Right renal cortex interstitium (tissue), 3 donors: ENCODE measurements at regions not wholly inside any gene's neighbourhood (a gene's known extent, or its start where the extent isn't known, plus 50 kb on each side); places are given as distances from the start of the nearest gene placed in this dataset.
"Not testable (repeated sequence)": the region's sequence is repeated elsewhere in the genome, so short reads cannot be mapped to it uniquely, and the experiment has no call there.

Experiments
- DNase-seq, 3 donors: peaks; one replicate each; pipeline ENCODE4 v3.0.0-alpha.2; 2013; ENCODE audit warnings: low read depth in 3 of 3, low spot score in 2 of 3

DNA sequence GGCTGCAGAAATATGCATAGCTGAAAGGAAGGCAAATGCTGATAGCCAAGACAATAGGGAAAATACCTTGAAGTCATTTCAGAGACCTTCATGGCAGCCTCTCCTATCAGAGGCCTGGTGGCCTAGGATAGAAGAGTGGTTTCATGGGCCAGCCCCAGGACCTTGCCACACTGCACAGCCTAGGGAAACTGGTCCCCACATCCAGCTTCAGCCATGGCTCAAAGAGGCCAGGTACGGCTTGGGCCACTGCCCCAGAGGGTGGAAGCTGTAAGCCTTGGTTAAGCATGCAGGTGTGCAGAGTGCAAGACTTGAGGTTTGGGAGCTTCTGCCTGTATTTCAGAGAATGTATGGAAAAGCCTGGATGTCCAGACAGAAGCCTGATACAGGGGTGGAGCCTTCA, 101.0 kb upstream of the KITLG start:
- DNase-seq, result no peak

DNA sequence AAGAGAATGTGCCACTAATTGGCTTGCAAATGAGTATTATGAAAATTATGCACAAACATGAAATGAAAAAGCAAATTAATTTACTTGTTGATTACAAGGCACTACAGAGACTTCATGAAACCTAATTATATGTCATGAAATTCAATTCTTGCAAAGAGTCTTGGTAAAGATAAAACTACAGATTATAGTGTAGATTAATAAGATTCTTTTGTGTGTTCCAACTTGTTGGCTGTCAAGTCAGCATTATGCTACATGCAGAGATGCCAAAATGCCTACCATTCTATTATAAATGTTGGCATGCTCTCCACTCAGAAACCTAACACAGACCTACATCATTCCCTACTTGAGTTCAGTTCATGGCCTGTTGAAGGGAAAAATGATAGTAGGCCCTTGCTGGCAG, 97.2 kb upstream of the KITLG start:
- no peak for DNase-seq

DNA sequence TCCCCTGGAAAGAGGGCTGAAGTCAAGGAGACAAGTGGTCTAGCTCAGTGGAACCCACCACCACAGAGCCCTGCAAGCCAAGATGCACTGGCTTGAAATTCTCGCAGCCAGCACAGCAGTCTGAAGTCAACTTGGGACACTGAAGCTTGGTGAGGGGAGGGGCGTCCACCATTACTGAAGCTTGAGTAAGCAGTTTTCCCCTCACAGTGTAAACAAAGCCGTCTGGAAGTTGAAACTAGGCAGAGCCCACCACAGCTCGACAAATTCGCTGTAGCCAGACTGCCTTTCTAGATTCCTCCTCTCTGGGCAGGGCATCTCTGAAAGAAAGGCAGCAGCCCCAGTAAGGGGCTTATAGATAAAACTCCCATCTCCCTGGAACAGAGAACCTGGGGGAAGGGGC, 87.3 kb upstream of the KITLG start:
- not testable (repeated sequence) for DNase-seq

DNA sequence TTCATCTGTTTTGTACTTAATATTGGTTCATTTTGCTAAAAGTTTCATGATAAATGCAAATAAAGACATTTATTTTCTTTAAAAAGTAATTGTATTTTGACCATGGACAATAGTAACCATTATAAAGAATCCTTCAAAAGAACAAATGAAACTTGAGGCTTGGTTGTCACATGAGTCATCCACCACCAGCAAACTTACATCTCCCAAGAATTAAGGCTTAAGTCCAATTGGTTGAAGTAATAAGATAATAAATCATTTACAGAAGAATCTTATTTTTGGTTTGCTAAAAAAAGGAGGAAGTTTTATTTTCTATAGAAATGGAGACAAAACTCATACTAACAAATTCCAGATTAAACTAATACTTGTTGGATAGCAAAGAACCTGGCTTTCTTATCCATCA, 84.8 kb upstream of the KITLG start:
- no peak for DNase-seq

DNA sequence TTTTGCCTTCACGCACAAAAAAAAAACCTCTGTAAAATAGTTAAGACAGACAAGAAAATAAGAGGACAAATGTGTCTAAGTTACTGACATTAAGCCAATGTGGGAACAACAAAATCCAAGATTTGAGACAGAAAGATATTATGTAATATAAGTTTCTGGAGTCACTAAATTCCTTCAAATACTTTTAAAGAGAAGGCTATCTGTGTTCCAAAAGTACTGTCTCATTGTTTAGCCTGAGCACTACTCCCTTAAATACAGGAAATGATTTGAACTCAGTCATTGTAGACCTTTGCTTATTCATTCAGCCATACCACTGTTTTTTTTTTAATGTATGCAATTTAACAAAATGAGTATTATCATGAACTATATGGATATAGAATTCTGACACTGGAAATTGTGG, 82.7 kb upstream of the KITLG start:
- DNase-seq, result no peak

DNA sequence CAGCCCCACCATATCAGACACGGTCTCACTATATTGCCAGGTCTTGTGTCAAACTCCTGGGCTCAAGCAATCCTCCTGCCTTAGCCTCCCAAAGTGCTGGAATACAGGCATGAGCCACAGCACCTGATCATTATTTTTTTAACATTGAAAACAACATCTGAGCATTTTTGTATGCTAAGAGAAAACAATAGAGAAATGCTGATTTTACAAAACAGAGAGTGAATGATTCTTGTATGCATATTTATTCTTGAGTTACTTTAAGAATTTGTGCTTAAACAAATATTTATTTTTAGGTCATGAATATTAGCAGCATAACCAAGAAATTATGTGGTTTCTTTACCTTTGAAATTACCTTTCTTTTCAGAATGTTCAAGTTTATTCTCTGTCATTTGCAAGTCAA, 81.8 kb upstream of the KITLG start:
- no peak for DNase-seq

DNA sequence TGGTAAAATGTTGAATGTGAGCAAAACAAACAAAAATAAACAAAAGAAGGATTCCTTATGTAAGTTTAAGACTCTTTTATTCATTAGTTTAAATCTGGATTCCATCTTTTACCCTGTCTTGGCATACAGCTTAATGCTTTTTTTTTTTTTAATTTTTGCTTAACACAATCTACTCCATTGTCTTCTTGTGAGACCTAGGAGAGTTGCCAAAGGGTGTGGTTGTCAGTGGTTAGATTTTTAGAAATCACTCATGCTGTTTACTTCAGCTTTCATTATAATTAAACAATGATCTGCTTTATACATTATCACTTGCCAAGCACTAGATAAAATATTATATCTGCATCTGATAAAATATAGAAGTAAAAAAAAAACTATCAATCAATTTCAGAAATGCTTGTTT, 77.7 kb upstream of the KITLG start:
- DNase-seq, result no peak

DNA sequence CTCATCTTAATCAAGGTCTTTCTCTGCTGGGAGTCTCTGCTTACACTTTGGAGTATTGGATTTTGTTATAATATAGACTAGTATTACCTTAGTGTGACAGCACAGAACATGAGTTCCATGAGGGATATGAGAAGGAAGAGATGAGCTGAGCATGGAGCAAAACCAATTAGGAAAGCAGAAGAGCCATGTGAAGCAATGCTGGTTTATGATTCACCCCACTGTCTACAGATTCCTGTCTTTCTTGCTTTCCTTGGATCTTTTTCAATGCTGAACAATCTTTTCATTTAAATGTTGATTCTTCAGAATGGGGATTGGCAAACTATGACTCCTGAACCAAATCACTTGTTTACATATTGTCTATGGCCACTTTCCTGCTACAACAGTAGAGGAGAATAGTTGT, 70.4 kb upstream of the KITLG start:
- DNase-seq, result no peak

DNA sequence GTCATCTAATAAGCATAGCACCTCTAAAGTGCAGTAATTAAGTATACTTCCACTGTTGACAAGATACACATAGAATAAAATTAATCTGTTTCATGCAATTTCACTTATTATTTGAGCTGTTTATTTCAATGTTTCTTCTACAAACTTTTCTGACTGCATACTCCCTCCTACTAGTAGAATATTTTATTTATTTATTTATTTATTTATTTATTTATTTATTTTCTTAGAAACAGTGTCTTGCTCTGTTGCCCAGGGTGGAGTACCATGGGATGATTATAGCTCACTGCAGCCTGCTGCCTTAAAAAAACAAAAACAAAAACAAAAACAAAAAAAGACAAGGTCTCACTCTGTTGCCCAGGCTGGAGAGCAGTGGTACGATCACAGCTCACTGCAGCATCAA, 68.4 kb upstream of the KITLG start:
- DNase-seq, result no peak

DNA sequence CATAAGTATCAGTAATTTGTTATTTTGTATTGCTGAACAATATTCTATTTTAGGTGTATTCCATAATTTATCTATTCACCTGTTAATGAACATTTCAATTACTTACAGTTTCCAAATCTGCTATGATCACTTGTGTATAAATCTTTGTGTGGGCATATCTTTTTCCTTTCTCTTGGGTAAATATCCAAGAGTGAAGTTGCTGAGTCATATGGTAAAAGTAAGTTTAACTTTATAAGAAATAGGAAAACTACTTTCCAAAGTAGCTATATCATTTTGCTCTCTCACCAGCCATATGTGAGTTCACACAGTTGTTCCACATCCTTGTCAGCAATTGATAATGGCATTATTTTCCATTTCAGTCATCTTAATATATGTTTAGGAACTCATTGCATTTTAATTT, 66.6 kb upstream of the KITLG start:
- DNase-seq, result no peak

DNA sequence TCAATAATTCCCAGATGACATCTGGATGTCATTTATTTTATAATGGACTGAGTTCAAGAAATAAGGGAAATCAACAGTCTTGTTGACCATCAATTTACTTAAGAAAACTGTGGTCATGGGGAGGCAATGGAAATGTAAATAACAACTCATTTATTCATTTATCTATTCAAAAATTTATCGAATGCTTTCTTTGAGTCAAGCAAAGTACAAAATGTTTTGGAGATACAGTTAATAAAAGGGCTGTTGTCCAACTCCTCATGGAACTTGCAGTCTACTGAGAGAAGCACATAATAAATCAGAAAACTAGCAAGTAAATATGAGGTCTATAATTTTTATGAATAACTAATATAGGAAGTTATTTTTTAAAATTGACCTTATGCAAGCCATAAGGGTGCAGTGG, 65.5 kb upstream of the KITLG start:
- DNase-seq, result no peak

DNA sequence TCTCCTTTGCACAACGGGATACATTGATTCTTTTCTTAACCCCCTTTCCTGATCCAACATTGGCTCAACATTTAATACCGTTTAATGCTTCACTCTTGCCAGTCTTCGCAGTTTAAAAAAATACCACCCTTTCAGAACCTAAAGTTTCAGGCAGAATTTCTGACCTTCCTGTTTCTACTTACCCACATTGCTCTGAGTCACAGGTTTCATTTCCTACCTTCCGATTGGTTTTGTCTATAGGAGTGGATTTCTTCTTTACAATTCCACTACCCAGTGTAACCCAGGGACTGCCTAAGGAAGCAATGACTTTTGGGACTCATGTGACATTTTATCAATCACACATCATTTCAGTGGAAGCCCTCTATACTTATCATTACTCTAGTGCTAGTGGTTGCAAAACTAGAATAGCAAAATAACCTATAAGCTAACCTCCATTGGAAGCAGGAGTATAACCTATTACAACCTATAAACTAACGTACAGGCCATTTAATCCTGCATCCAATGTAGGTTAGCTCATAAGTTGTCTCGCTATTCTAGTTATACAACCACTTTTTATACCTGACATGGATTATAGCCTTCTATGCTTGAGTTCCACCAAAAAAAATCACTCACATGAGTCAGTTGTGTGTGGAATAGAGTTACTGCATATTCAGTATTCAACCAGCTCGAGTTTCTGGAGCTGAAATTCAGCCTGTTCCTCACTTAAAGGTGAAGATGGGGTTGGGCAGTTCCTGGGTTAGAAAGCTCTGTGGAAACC, 64.9 kb upstream of the KITLG start:
- DNase-seq, result no peak

DNA sequence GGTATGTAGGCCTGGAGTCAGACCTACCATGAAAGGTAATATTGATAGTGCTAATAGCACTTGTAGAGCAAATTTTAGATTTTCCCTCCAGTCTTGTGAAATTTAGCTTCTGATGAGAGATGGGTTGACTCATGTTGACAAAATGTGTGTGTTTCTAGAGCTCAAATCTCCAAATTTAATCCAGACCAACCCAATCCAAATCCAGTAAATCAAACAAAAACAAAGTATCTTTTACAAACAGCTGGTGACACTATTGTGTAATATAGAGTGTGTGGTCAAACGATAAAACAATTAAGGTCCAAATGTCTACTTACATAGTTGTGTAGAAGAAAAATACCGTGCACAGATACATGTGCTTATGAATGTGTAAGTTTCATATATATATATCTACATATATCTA, 63.4 kb upstream of the KITLG start:
- DNase-seq, result no peak

DNA sequence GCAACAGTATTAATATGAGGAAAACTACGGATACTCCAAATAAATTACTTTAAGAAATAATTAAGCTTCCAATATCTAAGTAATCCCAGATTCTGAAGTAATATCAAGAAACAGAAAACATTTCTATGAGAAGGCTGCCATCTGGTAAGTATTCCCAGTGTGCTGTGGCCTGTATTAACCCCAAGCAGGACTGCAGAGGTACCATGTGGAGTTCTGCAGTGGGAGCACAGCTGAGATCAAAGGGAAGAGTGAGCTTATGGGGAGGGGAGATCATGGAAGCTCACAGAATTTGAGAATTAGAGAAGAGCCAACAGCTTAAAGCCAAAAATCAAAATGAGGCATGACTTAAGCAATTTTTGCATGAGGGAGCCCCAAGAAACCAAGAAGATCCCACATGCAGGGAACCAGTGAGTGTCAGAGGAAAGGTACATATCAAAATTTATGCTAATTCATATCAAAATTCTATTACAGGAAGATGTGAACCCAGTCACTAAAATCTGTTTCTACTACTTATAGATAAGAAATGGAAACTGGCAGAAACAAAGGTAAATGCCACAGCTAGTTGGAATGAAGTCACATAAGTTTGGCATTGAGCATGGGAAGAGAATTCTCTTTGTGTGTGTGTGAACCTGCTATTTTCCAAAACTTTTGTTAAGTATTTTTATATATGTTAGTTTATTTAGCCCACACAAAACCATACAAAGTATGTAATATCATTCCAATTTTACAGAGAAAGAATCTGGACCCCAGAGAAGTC, 62.6 kb upstream of the KITLG start:
- no peak for DNase-seq

DNA sequence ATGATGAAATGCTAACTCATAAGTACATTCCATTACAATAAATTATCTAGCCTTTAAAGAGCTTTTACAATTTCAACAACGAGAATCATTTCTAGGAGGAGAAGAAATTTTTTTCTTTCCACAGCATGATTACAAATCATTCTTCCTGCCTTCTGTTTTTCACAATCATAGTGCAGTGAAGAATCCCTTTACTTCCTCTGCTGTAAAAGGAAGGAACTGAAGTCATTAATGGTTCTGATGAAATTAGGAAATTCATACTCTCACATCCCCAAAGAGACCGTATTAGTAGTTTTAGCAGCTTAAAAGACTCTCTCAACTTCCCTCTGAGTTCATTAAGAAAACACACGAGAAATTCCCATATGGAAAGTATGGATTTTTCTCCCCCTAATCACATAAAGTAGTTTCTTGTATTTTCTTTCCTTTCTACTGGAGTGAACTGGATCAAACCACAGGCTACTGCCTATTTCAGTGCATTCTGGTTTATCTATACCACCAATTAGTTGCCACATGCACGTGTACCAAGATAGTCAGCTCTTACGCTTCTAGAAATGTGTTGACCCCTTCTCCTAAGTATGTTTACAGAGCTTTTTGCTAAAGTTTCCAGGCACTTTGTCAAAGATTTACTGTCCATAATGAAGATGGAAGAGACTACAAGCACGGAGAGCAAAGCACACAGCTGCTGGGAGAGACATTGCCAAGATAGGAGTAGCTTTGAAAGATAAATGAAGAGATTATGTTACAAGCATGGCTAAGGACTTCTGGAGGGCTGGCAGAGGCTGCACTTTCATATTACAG, 58.9 kb upstream of the KITLG start:
- DNase-seq, result peak in 1 of 3 donors; percentile 5

DNA sequence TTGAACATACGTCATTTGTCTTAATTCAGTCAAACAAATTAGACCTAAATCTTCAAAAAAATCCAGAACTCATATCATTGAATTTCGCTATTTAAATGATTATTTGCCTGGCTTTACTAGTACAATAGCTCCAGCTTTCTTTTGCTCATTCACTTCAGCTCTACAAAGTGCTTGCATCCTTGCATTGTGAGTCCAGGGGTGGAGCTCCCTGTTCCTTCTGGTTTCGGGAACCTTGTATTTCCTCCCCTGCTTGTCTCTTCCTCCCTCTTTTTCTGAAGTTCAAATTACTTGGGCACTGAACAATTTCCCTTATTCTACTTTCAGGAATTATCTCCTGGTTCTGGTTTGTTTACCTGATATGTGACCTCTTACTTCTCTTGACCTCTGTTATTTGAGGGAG, 58.1 kb upstream of the KITLG start:
- no peak for DNase-seq

DNA sequence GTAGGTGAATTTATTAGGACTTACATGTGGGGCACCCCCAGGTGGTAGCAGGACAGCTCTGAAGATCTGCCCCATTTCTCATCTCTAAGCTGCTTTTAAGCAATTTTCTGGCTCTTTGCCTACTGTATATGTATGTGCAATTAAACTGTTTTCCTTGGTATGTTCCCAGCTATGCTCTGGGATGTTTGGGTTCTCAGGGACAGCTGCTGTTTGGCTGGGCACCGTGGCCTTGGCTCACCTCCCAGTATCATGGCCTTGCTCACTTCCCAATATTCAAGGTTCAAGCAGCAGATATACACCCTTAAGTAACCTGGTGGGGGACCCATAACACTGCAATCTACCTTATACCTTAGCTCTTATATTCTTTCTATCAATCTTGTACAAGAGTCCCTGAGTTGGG, 53.7 kb upstream of the KITLG start:
- DNase-seq, result no peak

DNA sequence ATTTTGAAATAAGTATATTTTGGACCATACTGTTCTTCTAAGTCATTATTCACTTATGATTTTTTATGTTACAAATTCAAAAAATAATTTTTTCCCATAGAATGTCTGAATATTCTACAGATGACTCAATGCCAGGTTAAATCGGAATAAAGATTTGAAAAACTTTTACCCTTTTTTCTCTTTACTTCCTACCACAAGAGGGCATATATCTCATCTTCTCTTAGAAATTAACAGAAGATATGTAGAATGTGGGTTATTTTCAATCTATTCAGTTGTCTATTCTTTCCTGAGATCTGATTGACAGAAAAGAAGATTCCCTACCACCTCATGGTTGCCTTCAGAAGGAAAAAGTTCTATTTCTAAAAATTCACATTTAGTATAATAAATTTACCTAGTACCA, 53.0 kb upstream of the KITLG start:
- no peak for DNase-seq

DNA sequence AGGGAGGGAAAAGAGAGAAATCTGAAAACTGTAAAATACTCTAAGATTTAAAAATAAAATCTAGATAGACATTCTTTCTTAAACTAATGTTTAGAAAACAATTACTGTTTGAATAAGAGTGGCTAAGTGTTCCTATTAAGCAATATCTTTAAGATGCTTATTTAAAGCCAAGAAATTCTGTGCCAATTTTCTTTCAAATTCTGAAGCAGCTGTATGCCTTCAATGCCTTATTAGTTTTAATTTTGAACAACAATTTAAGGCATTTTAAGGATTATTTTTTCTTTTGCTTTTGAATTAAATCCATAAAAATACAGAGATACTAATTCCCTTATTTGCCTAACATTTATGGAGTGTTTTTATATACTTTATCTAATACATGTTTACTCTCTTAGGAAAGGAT, 50.3 kb upstream of the KITLG start:
- no peak for DNase-seq
